MM.1S (cell line): ENCODE measurements at regions not wholly inside any gene's neighbourhood (a gene's known extent, or its start where the extent isn't known, plus 50 kb on each side); places are given as distances from the start of the nearest gene placed in this dataset.

Experiments
- EZH2 ChIP-seq: fragments of 300-600 bp; sonication (generic); optimal IDR thresholded peaks from 2 replicates; pipeline ENCODE3; 2017; ENCODE audit warnings: low read depth, mild to moderate bottlenecking, antibody characterized with exemption, low read length, mixed read lengths
- EZH2phosphoT487 ChIP-seq: fragments of 300-600 bp; sonication (generic); IDR thresholded peaks from 2 replicates; pipeline ENCODE4 v1.6.1; 2018; ENCODE audit warnings: antibody characterized with exemption, low read length
- TF ChIP-seq, protein P1 (sequence below): fragments of 300-600 bp; sonication (generic); IDR thresholded peaks from 2 replicates; pipeline ENCODE4 v1.5.1; 2016; ENCODE audit warnings: antibody characterized with exemption, low read length, mixed read lengths

GRCh38 chr4:26235500-26235899 lies 85.3 kb upstream of the RBPJ start:
- TF ChIP-seq, protein P1, sequence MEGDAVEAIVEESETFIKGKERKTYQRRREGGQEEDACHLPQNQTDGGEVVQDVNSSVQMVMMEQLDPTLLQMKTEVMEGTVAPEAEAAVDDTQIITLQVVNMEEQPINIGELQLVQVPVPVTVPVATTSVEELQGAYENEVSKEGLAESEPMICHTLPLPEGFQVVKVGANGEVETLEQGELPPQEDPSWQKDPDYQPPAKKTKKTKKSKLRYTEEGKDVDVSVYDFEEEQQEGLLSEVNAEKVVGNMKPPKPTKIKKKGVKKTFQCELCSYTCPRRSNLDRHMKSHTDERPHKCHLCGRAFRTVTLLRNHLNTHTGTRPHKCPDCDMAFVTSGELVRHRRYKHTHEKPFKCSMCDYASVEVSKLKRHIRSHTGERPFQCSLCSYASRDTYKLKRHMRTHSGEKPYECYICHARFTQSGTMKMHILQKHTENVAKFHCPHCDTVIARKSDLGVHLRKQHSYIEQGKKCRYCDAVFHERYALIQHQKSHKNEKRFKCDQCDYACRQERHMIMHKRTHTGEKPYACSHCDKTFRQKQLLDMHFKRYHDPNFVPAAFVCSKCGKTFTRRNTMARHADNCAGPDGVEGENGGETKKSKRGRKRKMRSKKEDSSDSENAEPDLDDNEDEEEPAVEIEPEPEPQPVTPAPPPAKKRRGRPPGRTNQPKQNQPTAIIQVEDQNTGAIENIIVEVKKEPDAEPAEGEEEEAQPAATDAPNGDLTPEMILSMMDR, result no peak
- TF ChIP-seq EZH2phosphoT487 (no peak), EZH2 (no peak)
